ENCODE measurements at regions not wholly inside any gene's neighbourhood (a gene's known extent, or its start where the extent isn't known, plus 50 kb on each side); places are given as distances from the start of the nearest gene placed in this dataset.
"Not testable (repeated sequence)": the region's sequence is repeated elsewhere in the genome, so short reads cannot be mapped to it uniquely, and the experiment has no call there.

- not testable (repeated sequence) for DNase-seq (ENCODE audit: low spot score)
These were observed 324.8 kb downstream of the RAD51AP2 start for GRCh38 chr2:17193433-17193890.

- DNase-seq (ENCODE audit: low spot score): no peak
These were observed 327.0 kb downstream of the RAD51AP2 start for GRCh38 chr2:17191223-17191622.

- DNase-seq (ENCODE audit: low spot score): no peak
These were observed 327.7 kb downstream of the RAD51AP2 start for GRCh38 chr2:17190527-17190926.

- no peak for DNase-seq (ENCODE audit: low spot score)
These were observed 329.5 kb downstream of the RAD51AP2 start for GRCh38 chr2:17188721-17189120.

GRCh38 chr2:17184512-17184911 lies 333.7 kb downstream of the RAD51AP2 start:
- DNase-seq (ENCODE audit: low spot score): no peak

GRCh38 chr2:17182399-17182798 lies 335.8 kb downstream of the RAD51AP2 start:
- DNase-seq (ENCODE audit: low spot score): no peak

GRCh38 chr2:17181051-17181752 lies 337.0 kb downstream of the RAD51AP2 start:
- no peak for DNase-seq (ENCODE audit: low spot score)

- DNase-seq (ENCODE audit: low spot score): no peak
These were observed 339.0 kb downstream of the RAD51AP2 start for GRCh38 chr2:17179145-17179808.

- no peak for DNase-seq (ENCODE audit: low spot score)
These were observed 341.2 kb downstream of the RAD51AP2 start for GRCh38 chr2:17177088-17177487.

GRCh38 chr2:17171446-17172049 lies 346.7 kb downstream of the RAD51AP2 start:
- DNase-seq (ENCODE audit: low spot score): no peak

GRCh38 chr2:17166506-17166905 lies 351.7 kb downstream of the RAD51AP2 start:
- no peak for DNase-seq (ENCODE audit: low spot score)

GRCh38 chr2:17164550-17164949 lies 353.7 kb downstream of the RAD51AP2 start:
- no peak for DNase-seq (ENCODE audit: low spot score)

GRCh38 chr2:17163638-17164037 lies 354.6 kb downstream of the RAD51AP2 start:
- DNase-seq (ENCODE audit: low spot score): no peak

- no peak for DNase-seq (ENCODE audit: low spot score)
These were observed 355.5 kb downstream of the RAD51AP2 start for GRCh38 chr2:17162713-17163112.

- no peak for DNase-seq (ENCODE audit: low spot score)
These were observed 357.6 kb downstream of the RAD51AP2 start for GRCh38 chr2:17160594-17160993.

- DNase-seq (ENCODE audit: low spot score): no peak
These were observed 362.2 kb downstream of the RAD51AP2 start for GRCh38 chr2:17156086-17156485.

- no peak for DNase-seq (ENCODE audit: low spot score)
These were observed 368.3 kb downstream of the RAD51AP2 start for GRCh38 chr2:17149945-17150344.

- no peak for DNase-seq (ENCODE audit: low spot score)
These were observed 369.7 kb downstream of the RAD51AP2 start for GRCh38 chr2:17148407-17149145.

GRCh38 chr2:17146358-17146757 lies 371.9 kb downstream of the RAD51AP2 start:
- DNase-seq (ENCODE audit: low spot score): no peak

GRCh38 chr2:17136877-17137276 lies 381.4 kb downstream of the RAD51AP2 start:
- no peak for DNase-seq (ENCODE audit: low spot score)

- no peak for DNase-seq (ENCODE audit: low spot score)
These were observed 382.0 kb downstream of the RAD51AP2 start for GRCh38 chr2:17136231-17136630.

GRCh38 chr2:17135619-17136018 lies 382.6 kb downstream of the RAD51AP2 start:
- DNase-seq (ENCODE audit: low spot score): no peak

Data from CD4-positive, alpha-beta T cell treated with Interleukin-6 at 100 ng/mL for 8 hours (primary cell).